Astrocyte (in vitro differentiated cells and primary cell): ENCODE measurements at regions not wholly inside any gene's neighbourhood (a gene's known extent, or its start where the extent isn't known, plus 50 kb on each side); places are given as distances from the start of the nearest gene placed in this dataset.

Experiments used
- CTCF ChIP-seq: IDR thresholded peaks from 2 replicates; pipeline ENCODE4 v1.5.1; 2011; ENCODE audit warnings: low read depth, mild to moderate bottlenecking, inconsistent platforms, low read length, moderate library complexity; ENCODE audit not compliant: insufficient read depth
- EZH2 ChIP-seq: IDR thresholded peaks from 2 replicates; pipeline ENCODE4 v1.6.1; 2012; ENCODE audit warnings: mild to moderate bottlenecking, low read length, inconsistent platforms; ENCODE audit not compliant: insufficient read depth

GRCh38 chr4:10963958-10964703 is 279.6 kb upstream of the CLNK start:
- no peak for TF ChIP-seq CTCF
- no peak for TF ChIP-seq EZH2
